ENCODE measurements at regions not wholly inside any gene's neighbourhood (a gene's known extent, or its start where the extent isn't known, plus 50 kb on each side); places are given as distances from the start of the nearest gene placed in this dataset.

DNA sequence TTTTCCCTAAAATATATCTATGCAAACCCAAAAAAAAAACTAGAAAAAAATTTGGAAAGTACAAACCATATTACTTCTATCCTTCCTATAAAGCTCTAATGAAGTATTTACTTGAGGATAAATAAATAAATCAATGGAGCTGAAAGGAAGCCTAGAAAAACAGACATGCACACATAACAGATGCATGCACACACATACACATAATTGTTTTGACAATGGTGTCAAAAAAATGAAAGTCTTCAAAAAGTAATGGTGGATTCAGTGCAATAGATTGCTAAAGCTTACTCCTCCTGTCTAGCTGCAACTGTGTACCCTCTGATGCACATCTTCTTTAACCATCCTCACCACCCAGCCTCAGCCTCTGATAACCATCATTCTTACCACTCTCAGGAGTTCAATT lies 521.9 kb upstream of the RGS18 start:
- in situ Hi-C loops (cut with HindIII; ENCODE audit: low pct_ligation_motif_present, low pct_unique_long_range_greater_than_20kb, low sequenced_read_pairs): no loop called here
- no peak for DNase-seq

DNA sequence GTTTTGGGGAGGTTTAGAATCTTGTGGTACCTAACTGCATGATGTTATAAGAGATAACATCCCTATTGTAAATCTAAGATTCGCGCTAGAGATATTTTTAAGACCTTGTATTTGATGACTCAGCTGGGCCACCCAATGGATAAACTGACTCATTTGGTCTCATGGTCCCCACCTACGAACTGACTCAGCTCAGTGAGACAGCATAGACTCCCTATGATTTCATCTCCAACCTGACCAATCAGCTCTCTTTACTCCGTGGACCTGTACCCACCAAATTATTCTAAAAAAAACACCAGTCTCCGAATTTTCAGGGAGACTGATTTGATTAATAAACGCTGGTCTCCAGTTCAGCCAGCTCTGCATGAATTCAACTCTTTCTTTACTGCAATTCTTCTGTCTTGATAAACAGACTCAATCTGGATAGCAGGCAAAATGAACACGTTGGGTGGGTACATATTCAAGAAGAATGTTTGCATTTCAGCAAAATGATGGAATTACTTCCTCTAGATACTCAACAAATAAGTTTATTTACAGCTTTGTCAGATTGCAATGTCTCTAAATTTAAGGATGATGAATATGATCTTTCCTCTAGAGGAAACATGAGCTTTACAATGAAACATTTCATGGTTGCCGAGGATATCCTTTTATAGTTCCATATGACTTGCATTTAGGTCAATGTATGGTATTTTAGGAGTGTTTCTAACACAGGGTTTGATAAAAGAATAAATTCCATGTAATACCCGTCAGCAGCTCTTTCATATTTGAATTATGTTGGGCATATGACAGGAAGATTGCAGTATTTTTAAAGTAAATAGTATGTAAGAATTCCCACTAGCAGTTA lies 516.6 kb upstream of the RGS18 start:
- in situ Hi-C loops (cut with HindIII; ENCODE audit: low pct_ligation_motif_present, low pct_unique_long_range_greater_than_20kb, low sequenced_read_pairs): no loop called here
- peak; percentile 62 for DNase-seq

DNA sequence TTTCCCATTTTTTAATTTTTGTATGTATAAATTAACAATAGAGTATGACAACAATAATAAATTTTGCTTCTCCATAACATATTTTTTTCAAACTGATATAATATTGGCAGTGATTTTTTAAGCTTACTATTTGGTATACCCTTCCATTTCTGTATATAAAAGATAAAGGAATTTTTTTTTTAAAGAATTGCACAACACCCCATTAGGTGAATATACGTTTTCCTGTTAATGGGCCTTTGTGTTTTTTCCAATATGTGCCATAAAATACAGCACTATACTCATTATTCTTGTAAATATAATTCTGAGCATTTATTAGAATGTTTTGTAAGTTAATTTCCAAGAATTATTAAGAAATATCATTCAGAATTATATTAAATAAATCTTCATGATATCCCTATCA lies 515.2 kb upstream of the RGS18 start:
- no peak for DNase-seq
- in situ Hi-C loops (cut with HindIII; ENCODE audit: low pct_ligation_motif_present, low pct_unique_long_range_greater_than_20kb, low sequenced_read_pairs): no loop called here

DNA sequence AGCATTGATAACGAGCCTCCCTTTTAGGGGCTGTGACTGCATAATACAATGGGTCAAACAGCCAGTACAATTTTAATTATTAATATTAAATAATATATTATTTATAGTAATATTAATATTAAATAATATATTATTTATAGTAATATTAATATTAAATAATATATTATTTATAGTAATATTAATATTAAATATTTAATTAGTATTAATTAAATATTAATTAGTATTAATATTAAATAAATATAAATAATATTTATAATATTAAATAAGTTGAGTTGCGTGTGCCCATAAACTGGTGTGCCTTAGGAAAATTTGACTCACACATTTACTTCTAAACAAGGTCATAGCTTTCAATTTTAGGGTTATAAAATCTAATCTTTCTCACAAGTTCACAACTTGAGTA lies 509.3 kb upstream of the RGS18 start:
- in situ Hi-C loops (cut with HindIII; ENCODE audit: low pct_ligation_motif_present, low pct_unique_long_range_greater_than_20kb, low sequenced_read_pairs): no loop called here
- no peak for DNase-seq

DNA sequence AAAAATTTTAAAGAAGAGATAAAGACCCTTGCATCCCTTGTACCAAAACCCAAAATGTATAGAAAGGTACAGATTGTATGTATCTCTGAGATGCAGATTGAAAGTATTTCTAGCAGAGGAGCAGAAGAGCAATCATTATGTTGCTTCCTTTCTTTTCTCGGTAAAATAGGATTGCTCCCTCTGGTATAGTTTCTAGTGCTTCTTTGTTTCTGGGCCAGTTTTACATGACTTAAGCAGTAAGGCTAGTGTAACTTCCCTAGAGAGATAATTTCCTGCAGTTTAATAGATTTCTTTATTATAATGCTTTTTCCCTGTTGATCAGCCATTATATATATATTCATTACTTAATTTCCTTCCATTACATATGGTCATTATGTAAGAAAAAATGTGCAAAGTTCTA lies 496.2 kb upstream of the RGS18 start:
- in situ Hi-C loops (cut with HindIII; ENCODE audit: low pct_ligation_motif_present, low pct_unique_long_range_greater_than_20kb, low sequenced_read_pairs): no loop called here
- no peak for DNase-seq

DNA sequence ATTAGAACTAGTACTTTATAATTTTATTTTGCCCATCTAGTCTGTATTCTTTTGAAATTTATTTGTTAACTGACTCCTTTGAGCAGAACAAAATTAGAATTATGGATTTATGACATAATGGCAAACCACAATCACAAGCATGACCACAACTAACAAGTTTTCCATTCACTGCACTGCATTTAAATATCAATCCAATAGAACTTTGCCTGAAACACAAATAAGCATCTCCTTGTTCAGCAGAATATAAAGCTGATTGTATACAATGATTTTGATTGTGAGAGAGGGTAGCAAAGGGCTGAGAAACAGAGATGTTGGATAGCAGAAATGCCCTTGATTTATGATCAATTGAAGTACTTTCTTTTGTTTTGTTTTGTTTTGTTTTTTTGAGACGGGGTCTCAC lies 495.5 kb upstream of the RGS18 start:
- in situ Hi-C loops (cut with HindIII; ENCODE audit: low pct_ligation_motif_present, low pct_unique_long_range_greater_than_20kb, low sequenced_read_pairs): no loop called here
- DNase-seq: no peak

DNA sequence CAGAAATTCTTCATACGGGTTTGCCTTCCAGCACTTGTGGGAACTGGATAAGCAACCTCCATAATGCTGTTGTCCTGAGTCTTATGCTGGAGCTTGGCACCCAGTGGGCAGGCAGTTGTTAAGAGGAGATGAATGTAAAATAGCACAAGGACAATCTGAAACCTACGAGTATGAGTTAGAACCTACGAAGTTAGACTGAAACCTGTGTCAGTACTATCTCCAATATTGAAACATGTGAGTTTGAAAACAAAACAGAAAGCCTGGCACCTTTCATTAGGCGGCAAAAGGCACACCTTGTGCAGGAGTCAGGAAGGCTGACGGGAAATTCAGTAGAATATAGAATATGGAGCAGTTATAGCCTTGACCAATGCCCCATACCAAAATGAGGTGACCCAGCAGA lies 489.7 kb upstream of the RGS18 start:
- DNase-seq: no peak

DNA sequence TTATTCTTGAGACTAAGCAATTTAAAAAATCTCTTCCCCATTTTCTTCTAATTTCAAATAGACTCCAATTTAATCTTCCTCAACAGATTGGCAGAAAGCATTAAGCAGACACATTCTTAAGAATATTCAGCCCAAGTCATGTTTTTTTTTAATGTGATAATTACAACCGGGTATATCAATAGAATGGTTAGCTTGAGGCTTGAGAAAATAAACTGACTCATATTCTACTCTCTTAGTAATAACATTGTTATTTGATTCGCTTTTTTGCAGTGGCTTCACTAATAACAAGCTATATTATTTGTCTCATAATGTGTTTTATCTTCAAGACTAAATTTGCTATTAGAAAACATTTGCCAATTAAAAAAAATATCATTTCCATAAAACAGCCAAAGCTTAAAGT lies 488.6 kb upstream of the RGS18 start:
- in situ Hi-C loops (cut with HindIII; ENCODE audit: low pct_ligation_motif_present, low pct_unique_long_range_greater_than_20kb, low sequenced_read_pairs): no loop called here
- no peak for DNase-seq

More for the DNA sequence above, 489.7 kb upstream of the RGS18 start:
- in situ Hi-C loops (cut with HindIII; ENCODE audit: low pct_ligation_motif_present, low pct_unique_long_range_greater_than_20kb, low sequenced_read_pairs): no loop called here

DNA sequence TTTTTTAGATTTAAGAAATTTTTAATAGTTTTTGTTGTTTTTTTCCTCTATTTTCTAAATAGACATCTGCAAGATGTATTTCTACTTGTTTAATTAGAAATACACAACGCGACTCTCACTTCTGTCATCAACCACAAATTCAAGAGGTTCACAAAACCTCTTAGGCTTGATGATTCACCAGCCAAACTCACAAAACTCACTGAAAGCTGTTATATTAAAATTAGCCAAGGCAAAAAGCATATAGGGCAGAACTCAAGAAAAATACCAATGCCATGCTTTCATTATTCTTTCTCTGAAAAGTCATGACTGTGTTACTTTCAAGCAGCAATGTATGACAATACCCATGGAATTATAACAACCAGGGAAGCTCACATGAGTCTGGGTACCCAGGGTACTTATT lies 487.0 kb upstream of the RGS18 start:
- in situ Hi-C loops (cut with HindIII; ENCODE audit: low pct_ligation_motif_present, low pct_unique_long_range_greater_than_20kb, low sequenced_read_pairs): no loop called here
- DNase-seq: no peak

DNA sequence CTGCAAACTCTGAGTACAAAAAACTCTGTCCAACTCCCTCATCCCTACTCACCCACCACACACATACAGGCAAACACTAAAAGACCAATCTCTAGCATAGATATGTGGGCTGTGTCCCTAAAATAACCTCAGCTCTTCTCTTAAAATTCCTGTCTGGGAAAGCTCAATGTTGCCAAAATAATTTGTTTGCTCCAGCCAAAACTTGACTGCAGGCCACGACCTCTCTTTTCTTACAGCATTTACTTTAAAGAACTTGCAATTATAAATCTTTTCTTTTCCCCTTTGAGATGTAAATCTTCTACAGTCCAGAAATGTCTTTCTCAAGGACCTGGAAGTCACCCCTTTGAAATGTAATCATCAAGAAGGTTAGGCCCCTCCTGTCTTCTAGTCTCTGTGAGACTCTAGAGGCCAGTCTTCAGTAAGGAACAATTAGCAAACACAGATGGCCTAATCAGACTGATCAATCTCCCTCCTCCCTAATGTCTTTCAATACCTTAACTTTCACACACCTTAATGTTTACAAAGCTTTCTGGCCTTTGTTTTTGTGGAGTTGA lies 483.6 kb upstream of the RGS18 start:
- DNase-seq: no peak
- in situ Hi-C loops (cut with HindIII; ENCODE audit: low pct_ligation_motif_present, low pct_unique_long_range_greater_than_20kb, low sequenced_read_pairs): no loop called here

DNA sequence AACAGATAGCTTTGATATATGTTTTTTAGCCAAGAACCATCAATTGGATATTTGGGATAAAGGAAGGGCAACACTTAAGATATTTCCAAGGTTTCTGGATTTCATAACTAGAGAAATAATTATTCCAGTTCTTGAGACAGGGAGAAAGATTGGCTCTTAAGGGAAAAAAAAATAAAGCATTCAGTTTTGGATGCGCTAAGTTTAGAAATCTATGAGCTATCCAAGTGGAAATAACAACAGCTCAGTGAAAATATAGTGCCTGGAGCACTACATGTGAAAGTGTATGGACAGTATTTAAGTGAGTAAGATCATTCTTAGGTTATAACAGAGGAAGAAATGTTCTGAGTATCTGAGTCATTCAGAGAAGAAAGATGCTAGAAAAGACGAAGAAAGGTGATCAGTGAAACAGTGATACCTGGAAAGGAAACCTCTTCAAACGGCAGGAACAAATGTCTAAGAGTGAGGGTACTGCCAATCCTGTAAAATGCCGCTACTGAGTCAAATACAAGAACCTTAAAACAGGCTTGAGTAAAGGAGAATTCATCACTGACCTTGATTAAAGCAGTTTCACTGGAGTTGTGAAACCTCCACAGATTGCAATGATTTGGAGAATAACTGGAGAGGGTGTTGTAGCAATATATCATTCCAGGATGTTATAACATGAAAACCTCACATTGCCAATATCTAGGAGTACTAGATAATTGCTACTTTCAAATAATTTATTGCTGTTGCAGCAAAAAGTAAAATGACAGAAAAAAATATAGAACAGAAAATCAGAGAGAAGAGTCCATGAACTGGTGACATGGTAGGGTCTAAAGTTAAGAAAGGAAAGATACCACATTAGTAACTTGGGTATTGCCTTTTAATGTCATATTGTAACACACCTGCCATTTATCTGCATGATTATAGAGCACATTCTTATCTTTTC lies 482.1 kb upstream of the RGS18 start:
- in situ Hi-C loops (cut with HindIII; ENCODE audit: low pct_ligation_motif_present, low pct_unique_long_range_greater_than_20kb, low sequenced_read_pairs): no loop called here
- no peak for DNase-seq

DNA sequence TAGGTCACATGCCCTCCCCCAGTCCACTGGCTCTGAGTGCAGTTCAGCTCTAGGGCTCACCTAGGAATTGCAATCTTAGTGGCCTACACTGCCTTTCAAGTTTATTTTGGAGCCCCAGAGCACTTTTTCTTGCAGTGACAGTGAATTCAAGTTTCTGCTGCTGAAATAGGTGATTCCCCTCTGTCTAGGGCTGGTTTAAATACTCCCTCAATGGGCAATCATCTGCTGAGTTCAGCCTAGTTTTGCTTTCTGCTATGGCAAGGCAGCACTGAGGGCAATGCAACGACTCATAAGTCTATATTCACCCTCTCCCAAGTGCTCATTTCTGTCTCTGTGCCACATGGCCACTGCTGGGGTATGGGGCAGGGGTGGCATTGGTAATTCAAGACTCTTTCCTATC lies 472.6 kb upstream of the RGS18 start:
- DNase-seq: no peak
- in situ Hi-C loops (cut with HindIII; ENCODE audit: low pct_ligation_motif_present, low pct_unique_long_range_greater_than_20kb, low sequenced_read_pairs): no loop called here

DNA sequence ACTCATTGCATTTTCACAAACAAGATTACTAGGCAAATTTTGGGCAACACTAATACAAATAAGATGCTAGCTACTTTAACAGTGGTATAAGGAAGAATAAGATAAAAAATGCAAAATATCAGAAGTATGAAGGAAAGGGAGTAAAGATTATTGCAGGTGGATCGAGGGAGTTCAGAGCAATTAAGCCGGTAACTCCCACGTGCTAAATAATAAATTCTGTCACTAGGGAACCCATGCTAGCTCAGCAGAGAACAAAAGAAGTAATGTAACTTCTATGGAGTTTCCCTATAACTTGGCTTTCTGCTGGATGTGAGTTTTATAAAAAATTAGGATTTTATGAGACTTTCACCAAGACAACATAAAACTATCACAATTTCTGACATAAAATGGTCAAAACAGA lies 470.5 kb upstream of the RGS18 start:
- no peak for DNase-seq
- in situ Hi-C loops (cut with HindIII; ENCODE audit: low pct_ligation_motif_present, low pct_unique_long_range_greater_than_20kb, low sequenced_read_pairs): no loop called here

DNA sequence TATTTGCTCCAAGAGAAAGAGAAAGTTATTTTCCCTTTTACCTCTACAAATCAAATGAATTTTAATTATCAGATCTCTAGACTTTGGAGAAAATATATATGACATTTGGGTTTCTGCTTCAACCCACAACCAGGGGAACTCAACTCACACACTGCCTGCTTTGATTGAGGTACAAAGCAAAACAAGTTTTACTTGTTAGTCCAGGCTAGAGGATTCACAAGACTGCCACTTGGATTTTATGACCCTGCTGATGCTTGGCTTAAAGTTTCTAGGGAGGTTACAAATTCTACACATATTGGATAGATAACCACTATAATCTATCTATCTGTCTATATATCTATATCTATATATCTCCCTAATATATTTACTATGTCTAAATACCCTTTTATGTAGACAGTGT lies 467.3 kb upstream of the RGS18 start:
- in situ Hi-C loops (cut with HindIII; ENCODE audit: low pct_ligation_motif_present, low pct_unique_long_range_greater_than_20kb, low sequenced_read_pairs): no loop called here
- no peak for DNase-seq

DNA sequence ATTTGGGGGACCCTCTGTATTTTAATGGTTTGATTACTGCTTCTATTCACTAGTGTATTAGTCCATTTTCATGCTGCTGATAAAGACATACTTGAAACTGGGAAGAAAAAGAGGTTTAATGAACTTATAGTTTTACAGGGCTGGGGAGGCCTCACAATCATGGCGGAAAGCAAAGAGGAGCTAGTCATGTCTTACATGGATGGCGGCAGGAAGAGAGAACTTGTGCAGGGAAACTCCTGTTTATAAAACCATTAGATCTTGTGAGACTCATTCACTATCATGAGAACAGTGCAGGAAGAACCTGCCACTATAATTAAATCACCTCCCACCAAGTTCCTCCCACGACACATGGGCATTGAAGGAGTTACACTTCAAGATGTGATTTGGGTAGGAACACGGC lies 464.5 kb upstream of the RGS18 start:
- no peak for DNase-seq
- in situ Hi-C loops (cut with HindIII; ENCODE audit: low pct_ligation_motif_present, low pct_unique_long_range_greater_than_20kb, low sequenced_read_pairs): no loop called here

DNA sequence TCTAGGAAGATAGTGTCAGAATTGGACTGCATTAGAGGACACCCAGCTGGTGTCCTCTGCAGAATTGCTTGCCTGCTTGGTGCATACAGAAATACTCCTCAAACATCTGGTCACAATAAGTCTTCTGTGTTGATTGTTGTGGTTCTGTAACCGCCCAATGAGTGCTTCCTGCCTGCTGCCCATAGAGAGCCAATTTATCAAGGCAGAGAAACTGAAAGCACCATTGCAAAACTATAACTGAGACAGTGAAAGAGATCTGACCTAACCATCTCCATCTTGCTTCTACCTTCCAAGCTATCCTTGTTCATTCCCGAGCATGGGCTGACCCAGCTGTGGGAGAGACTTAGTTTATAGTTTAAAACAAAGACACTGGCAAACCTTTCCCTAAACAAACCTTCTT lies 462.4 kb upstream of the RGS18 start:
- in situ Hi-C loops (cut with HindIII; ENCODE audit: low pct_ligation_motif_present, low pct_unique_long_range_greater_than_20kb, low sequenced_read_pairs): no loop called here
- DNase-seq: no peak

DNA sequence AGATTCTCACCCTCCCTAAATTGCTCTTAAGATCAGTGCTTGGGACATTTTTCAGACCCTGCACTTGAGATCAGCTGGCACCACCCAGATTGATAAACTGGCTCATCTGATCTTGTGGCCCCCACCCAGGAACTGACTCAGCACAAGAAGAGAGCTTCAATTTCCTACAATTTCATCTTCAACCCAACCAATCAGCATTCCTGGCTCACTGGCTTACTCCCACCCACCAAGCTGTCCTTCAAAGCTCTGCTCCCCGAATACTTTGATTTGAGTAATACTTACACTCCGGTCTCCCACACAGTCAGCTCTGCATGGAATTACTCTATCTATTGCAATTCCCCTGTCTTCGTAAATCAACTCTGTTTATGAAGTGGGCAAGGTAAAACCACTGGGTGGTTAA lies 461.9 kb upstream of the RGS18 start:
- in situ Hi-C loops (cut with HindIII; ENCODE audit: low pct_ligation_motif_present, low pct_unique_long_range_greater_than_20kb, low sequenced_read_pairs): no loop called here
- DNase-seq: no peak

DNA sequence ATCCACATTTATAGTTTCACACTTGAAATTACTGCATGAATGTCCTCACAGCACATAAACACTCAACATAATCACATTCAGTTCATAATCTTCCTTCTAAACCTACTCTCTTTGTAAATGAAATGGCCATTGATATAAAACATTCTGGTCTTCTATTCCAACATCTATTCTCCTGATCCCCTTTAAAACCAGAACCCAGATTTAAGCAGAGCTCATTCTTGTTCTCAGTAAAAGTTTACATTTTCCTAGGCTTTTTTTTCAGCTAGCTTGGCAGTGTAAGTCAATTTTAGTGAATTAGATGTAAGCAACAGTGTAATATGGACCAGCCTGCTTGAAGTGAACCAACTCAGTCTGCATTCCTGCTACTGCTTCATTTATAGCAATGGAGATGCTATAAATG lies 460.7 kb upstream of the RGS18 start:
- in situ Hi-C loops (cut with HindIII; ENCODE audit: low pct_ligation_motif_present, low pct_unique_long_range_greater_than_20kb, low sequenced_read_pairs): no loop called here
- no peak for DNase-seq

DNA sequence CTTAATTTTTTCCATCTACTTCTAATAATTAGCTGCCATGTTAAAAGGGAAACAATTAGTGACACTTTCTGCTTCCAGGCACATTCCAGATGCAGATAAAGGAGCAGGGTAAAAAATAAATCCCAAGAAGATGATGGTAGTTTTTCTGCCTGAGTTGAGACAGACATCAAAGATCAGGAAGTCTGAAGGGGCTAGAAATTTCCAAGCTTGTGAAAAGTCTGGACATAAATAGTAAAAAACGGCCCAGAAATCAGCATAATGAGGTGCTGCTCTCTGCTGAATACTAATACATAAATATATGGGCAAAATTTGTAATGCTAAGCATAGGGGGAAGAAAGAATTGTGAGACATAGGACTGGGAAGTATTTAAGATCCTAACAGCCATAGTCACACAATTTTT lies 460.0 kb upstream of the RGS18 start:
- in situ Hi-C loops (cut with HindIII; ENCODE audit: low pct_ligation_motif_present, low pct_unique_long_range_greater_than_20kb, low sequenced_read_pairs): no loop called here
- no peak for DNase-seq

DNA sequence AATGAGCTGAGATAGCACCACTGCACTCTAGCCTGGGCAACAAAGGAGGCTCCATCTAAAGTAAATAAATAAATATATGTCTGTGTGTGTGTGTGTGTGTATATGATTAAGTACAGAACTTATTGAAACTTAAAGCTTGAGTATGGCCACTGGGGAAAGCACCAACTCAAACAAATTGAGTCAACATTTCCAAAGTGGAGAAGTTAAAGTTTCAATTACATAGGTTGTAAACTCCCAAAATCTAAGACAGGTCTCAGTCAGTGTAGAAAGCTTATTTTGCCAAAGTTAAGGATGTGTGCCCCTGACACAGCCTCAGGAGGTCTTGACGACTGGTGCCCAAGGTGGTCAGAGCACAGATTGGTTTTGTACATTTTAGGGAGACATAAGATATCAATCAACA lies 458.9 kb upstream of the RGS18 start:
- DNase-seq: no peak
- in situ Hi-C loops (cut with HindIII; ENCODE audit: low pct_ligation_motif_present, low pct_unique_long_range_greater_than_20kb, low sequenced_read_pairs): no loop called here
